ENCODE measurements at regions not wholly inside any gene's neighbourhood (a gene's known extent, or its start where the extent isn't known, plus 50 kb on each side); places are given as distances from the start of the nearest gene placed in this dataset.

- Histone ChIP-seq H3K4me1 (no peaks in the 10 kb centered on the region), H3K27ac (no peak overlapping the region), H3K4me3 (no peak overlapping the region), H3K36me3 (ENCODE audit: low read depth, missing control alignments) (no peaks in the 10 kb centered on the region), H3K9me3 (no peaks in the 10 kb centered on the region), H3K27me3 (no peaks in the 10 kb centered on the region)
- no peak for DNase-seq
- TF ChIP-seq POLR2A (IDR thresholded peaks at IDR 0.05): no peak
- TF ChIP-seq CTCF (IDR thresholded peaks at IDR 0.05): no peak
- 80 to 82% methylated on average over 1 to 3 of the region's 3 CpGs for WGBS, 2 donors
- intact Hi-C loops (cut with DNase I; ENCODE audit: low total_unique reads): no loop called here
Observed at GRCh38 chr18:8899000-8899399, 193.6 kb downstream of the MTCL1 start.

GRCh38 chr18:8900552-8900951 lies 195.2 kb downstream of the MTCL1 start:
- no peak for DNase-seq
- no peak for TF ChIP-seq POLR2A (IDR thresholded peaks at IDR 0.05)
- no peak for TF ChIP-seq CTCF (IDR thresholded peaks at IDR 0.05)
- Histone ChIP-seq H3K4me1 (no peaks in the 10 kb centered on the region), H3K27me3 (no peaks in the 10 kb centered on the region), H3K27ac (no peak overlapping the region), H3K36me3 (ENCODE audit: low read depth, missing control alignments) (no peaks in the 10 kb centered on the region), H3K4me3 (no peak overlapping the region), H3K9me3 (no peaks in the 10 kb centered on the region)
- WGBS, 2 donors: 98 to 100% methylated on average over 2 of the region's 2 CpGs
- intact Hi-C loops (cut with DNase I; ENCODE audit: low total_unique reads): no loop called here

DNA sequence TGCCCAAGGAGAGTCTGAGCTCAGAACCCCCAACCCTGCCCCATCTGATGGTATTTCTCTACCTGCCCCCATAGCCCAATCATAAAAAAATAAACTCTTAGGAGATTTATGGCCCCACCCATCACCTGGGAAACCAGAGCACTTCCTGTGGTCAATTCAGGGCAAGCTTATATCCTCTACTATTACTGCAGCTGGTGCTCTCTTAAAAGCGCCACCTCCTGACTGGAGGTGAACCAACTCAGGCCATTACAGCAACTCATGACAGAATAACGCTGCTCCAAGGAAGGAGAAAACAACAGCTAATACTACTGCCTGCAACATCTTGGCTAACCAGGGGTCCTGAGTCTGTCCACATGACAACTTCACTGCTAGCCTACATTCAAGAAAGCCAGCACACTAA lies 195.7 kb downstream of the MTCL1 start:
- H3K27me3 ChIP-seq: no peaks in the 10 kb centered on the region
- intact Hi-C loops (cut with DNase I; ENCODE audit: low total_unique reads): no loop called here
- no peaks in the 10 kb centered on the region for H3K4me1 ChIP-seq
- no peak for TF ChIP-seq CTCF (IDR thresholded peaks at IDR 0.05)
- no peak for TF ChIP-seq POLR2A (IDR thresholded peaks at IDR 0.05)
- WGBS, 2 donors: 96% methylated on average over 2 of the region's 2 CpGs; no CpG with 5 or more reads in 1 of the 2 donors
- DNase-seq: no peak
- H3K36me3 ChIP-seq (ENCODE audit: low read depth, missing control alignments): no peaks in the 10 kb centered on the region
- no peak overlapping the region for H3K4me3 ChIP-seq
- H3K9me3 ChIP-seq: no peaks in the 10 kb centered on the region
- H3K27ac ChIP-seq: no peak overlapping the region

GRCh38 chr18:8904316-8904715 lies 198.2 kb upstream of the NDUFV2 start:
- Histone ChIP-seq H3K4me1 (no peaks in the 10 kb centered on the region), H3K36me3 (ENCODE audit: low read depth, missing control alignments) (no peaks in the 10 kb centered on the region), H3K9me3 (no peaks in the 10 kb centered on the region), H3K27ac (no peak overlapping the region), H3K4me3 (no peak overlapping the region), H3K27me3 (no peaks in the 10 kb centered on the region)
- no peak for TF ChIP-seq POLR2A (IDR thresholded peaks at IDR 0.05)
- TF ChIP-seq CTCF (IDR thresholded peaks at IDR 0.05): no peak
- no peak for DNase-seq
- intact Hi-C loops (cut with DNase I; ENCODE audit: low total_unique reads): no loop called here

- Histone ChIP-seq H3K27me3 (no peaks in the 10 kb centered on the region), H3K4me1 (no peaks in the 10 kb centered on the region), H3K4me3 (no peak overlapping the region), H3K36me3 (ENCODE audit: low read depth, missing control alignments) (no peaks in the 10 kb centered on the region), H3K27ac (no peak overlapping the region), H3K9me3 (no peaks in the 10 kb centered on the region)
- intact Hi-C loops (cut with DNase I; ENCODE audit: low total_unique reads): no loop called here
- 84 to 86% methylated on average over 2 of the region's 2 CpGs for WGBS, 2 donors
- no peak for DNase-seq
- no peak for TF ChIP-seq POLR2A (IDR thresholded peaks at IDR 0.05)
- no peak for TF ChIP-seq CTCF (IDR thresholded peaks at IDR 0.05)
Observed at GRCh38 chr18:8908792-8909510, 193.5 kb upstream of the NDUFV2 start.

All from testis (tissue), 2 donors.